ENCODE measurements at regions not wholly inside any gene's neighbourhood (a gene's known extent, or its start where the extent isn't known, plus 50 kb on each side); places are given as distances from the start of the nearest gene placed in this dataset.

- H3K27ac ChIP-seq (replicated peaks) = no peak overlapping the region
- TF ChIP-seq SPI1 (IDR thresholded peaks at IDR 0.05; ENCODE audit: borderline replicate concordance, low read depth) (no peak), GABPA (IDR thresholded peaks at IDR 0.05; ENCODE audit: low read depth) (no peak), POLR2AphosphoS5 (IDR thresholded peaks at IDR 0.05; ENCODE audit: low read depth) (no peak), CTCF (IDR thresholded peaks at IDR 0.05; ENCODE audit: insufficient read depth, low read length) (no peak), REST (IDR thresholded peaks at IDR 0.05; ENCODE audit: insufficient replicate concordance, low read depth) (no peak)
- H3K27me3 ChIP-seq (ENCODE audit: insufficient read depth, poor library complexity, severe bottlenecking) = no peaks in the 10 kb centered on the region
- no peak overlapping the region for H3K4me3 ChIP-seq (replicated peaks; ENCODE audit: insufficient read depth, low read length)
- peak in 1 of 2 experiments; percentile 13 for DNase-seq (ENCODE audit: low read depth in 1 of 2, low spot score in 1 of 2)
These were observed 648.5 kb upstream of the LRRN3 start for GRCh38 chr7:110442381-110442837.

- DNase-seq (ENCODE audit: low read depth in 1 of 2, low spot score in 1 of 2) = no peak
- H3K27ac ChIP-seq (replicated peaks) = no peak overlapping the region
- no peak overlapping the region for H3K4me3 ChIP-seq (replicated peaks; ENCODE audit: insufficient read depth, low read length)
- no peaks in the 10 kb centered on the region for H3K27me3 ChIP-seq (ENCODE audit: insufficient read depth, poor library complexity, severe bottlenecking)
- TF ChIP-seq GABPA (IDR thresholded peaks at IDR 0.05; ENCODE audit: low read depth) = no peak
- no peak for TF ChIP-seq REST (IDR thresholded peaks at IDR 0.05; ENCODE audit: insufficient replicate concordance, low read depth)
These were observed 644.3 kb upstream of the LRRN3 start for GRCh38 chr7:110446658-110447057.

DNA sequence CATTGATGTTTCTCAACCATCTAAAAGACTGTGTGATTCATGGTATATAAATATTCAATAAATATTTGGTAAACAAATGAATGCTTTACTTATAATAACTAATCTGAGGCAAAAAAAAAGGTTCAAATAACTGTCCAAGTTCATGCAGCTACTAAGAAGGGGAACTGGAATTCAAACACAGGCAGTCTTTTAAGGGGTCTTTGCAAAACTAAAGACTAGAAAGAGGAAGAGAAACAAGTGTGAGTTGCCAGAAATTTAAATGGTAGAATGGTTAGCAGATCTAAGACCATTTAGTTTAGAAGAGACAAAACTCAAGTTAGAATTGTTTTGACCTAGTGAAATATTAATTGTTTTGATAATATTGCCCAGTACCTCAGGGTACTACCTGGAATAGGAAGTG, 642.0 kb upstream of the LRRN3 start:
- H3K27ac ChIP-seq (replicated peaks) = no peak overlapping the region
- DNase-seq (ENCODE audit: low read depth in 1 of 2, low spot score in 1 of 2) = no peak
- no peak overlapping the region for H3K4me3 ChIP-seq (replicated peaks; ENCODE audit: insufficient read depth, low read length)
- no peak for TF ChIP-seq REST (IDR thresholded peaks at IDR 0.05; ENCODE audit: insufficient replicate concordance, low read depth)
- TF ChIP-seq SPI1 (IDR thresholded peaks at IDR 0.05; ENCODE audit: borderline replicate concordance, low read depth) = no peak
- TF ChIP-seq GABPA (IDR thresholded peaks at IDR 0.05; ENCODE audit: low read depth) = no peak
- no peak for TF ChIP-seq POLR2AphosphoS5 (IDR thresholded peaks at IDR 0.05; ENCODE audit: low read depth)
- no peak for TF ChIP-seq CTCF (IDR thresholded peaks at IDR 0.05; ENCODE audit: insufficient read depth, low read length)
- H3K27me3 ChIP-seq (ENCODE audit: insufficient read depth, poor library complexity, severe bottlenecking) = no peaks in the 10 kb centered on the region

- H3K27ac ChIP-seq (replicated peaks) = no peak overlapping the region
- no peak for DNase-seq (ENCODE audit: low read depth in 1 of 2, low spot score in 1 of 2)
- H3K27me3 ChIP-seq (ENCODE audit: insufficient read depth, poor library complexity, severe bottlenecking) = no peaks in the 10 kb centered on the region
- no peak overlapping the region for H3K4me3 ChIP-seq (replicated peaks; ENCODE audit: insufficient read depth, low read length)
- no peak for TF ChIP-seq GABPA (IDR thresholded peaks at IDR 0.05; ENCODE audit: low read depth)
- no peak for TF ChIP-seq CTCF (IDR thresholded peaks at IDR 0.05; ENCODE audit: insufficient read depth, low read length)
These were observed 636.2 kb upstream of the LRRN3 start for GRCh38 chr7:110454713-110455112.

All from HL-60 (cell line).